GM21515 (cell line): ENCODE measurements at regions not wholly inside any gene's neighbourhood (a gene's known extent, or its start where the extent isn't known, plus 50 kb on each side); places are given as distances from the start of the nearest gene placed in this dataset.
"Not testable (repeated sequence)": the region's sequence is repeated elsewhere in the genome, so short reads cannot be mapped to it uniquely, and the experiment has no call there.

ENCODE experiments used
- ATAC-seq: cut with Tn5 transposase; IDR thresholded peaks from one replicate; pipeline ENCODE4 v1.9.1; 2021; ENCODE audit not compliant: unreplicated experiment

DNA sequence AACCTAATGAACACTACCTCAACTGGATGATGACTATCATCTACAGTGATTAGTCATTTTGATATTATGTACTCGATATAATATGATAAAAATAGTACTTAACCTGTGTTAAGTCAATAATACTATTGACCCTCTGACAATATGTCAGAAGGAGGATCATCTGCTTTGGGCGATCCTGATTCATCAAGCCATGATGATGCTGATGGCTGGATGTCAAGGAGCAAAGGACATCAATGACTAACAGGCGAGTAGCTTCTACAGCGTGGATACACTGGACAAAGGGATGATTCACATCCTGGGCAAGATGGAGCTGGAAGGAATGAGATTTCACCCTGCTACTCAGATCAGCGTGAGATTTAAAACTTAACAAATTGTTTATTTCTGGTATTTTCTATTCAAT lies 94.4 kb upstream of the SKAP2 start:
- ATAC-seq: no peak

DNA sequence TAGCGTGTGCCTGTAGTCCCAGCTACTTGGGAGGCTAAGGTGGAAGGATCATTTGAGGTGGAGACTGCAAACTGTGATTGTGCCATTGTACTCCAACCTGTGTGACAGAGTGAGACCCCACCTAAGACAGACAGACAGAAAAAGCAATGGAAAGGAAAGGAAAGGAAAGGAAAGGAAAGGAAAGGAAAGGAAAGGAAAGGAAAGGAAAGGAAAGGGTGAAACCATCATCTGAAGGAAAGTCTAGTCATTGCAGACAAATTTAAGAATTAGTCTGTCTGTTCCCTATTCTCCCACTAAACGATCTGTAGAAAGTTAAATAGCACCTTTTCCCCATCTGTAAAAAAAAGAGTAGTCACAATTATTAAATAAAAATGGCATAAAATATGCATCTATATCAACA lies 91.1 kb upstream of the SKAP2 start:
- ATAC-seq: no peak

DNA sequence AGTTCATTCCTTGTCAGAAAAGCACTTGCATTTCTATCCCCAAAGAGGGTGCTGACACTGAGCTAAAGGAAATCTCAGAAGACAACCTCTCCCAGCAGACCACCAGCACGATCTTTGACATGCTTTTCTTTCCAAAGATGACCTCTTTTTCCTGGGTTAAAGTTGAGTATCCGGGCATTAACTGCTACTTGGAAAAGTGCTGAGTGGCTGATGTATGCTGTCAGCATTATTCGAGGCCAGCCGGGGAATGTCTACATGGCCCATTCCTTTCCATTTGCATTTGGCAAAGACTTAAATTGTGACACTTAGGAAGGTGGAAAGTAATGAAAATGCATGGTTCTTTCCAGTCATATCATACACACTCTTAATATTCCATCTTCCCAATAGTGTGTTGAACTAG lies 90.6 kb upstream of the SKAP2 start:
- ATAC-seq: no peak

DNA sequence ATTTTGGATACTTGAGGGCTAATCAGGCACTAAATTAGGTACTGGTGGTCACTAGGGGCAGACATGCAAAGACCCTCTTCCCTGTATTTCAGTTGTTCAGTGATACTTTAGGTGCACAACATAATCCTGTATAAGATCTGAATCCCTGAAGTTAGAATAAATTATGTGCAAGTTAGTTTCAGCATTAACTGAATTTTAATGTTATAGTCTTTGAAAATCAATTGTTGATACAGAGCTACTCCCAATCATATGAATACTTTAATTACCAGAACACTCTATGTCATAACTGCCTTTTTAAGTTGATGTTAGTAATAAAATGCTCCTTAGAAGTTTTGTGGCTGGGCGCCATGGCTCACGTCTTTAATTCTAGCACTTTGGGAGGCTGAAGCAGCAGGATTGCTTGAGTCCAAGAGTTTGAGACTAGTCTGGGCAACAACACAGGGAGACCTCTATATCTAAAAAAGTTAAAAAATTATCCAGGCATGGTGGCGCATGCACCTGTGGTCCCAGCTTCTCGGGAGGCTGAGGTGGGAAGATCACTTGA lies 87.1 kb upstream of the SKAP2 start:
- no peak for ATAC-seq

DNA sequence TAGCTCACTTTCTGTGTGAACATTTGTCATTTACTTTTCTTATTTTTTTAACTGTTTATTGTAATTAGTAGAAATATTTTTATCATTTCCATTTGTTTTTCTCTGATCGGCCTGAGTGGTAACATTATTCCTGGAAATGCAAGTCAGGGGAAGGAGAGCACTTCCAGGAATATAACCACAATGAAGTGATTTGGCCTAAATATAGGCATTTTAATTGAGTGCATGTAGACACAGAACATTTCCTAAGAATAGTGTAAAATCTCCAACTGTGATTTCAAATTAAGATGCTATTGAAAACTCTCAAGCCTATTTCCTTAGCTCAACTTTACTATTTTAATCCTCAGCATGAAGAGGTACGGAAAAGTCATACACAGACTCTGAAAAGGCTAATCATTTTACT lies 86.5 kb upstream of the SKAP2 start:
- ATAC-seq: no peak

DNA sequence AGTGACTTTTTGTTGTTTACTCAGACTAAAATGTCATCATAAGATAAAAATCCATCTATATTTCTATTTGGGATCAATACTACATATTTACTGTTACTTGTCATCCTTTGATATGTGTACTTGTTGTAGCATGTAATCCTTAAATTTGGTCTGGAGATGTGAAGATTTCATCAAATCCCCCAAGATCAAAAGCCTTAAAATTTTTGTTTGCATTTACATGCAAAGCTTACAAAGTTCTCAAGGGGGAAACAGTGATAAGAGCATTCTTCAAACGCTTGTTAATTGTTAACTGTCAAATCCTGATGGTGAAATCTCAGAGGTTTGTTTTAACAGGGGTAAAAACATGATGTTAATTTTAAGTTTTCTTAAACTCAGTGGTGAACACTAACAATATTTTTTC lies 84.9 kb upstream of the SKAP2 start:
- no peak for ATAC-seq

DNA sequence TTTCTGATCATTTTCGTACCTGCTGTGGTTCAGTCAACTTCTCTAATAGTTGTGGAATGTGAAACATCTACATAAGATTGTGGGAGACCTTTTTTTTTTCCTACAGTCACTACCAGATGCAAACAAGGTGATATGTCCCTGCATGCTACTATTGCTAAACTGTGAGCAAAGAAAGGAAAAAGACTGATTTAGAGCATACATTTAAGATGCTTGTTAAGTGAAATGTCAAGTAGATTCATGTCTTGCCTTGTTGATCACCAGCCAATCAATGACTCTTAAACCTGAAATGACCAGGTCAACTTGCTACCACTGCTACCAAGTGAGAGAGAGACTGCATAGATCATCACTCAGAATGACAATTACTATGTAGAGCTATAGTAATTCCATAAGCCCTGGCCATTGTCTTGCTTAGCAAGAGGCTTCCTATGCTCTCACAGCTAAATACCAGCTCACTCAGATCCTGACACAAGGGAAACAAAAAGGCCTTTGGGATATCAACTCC lies 84.3 kb upstream of the SKAP2 start:
- ATAC-seq: no peak

DNA sequence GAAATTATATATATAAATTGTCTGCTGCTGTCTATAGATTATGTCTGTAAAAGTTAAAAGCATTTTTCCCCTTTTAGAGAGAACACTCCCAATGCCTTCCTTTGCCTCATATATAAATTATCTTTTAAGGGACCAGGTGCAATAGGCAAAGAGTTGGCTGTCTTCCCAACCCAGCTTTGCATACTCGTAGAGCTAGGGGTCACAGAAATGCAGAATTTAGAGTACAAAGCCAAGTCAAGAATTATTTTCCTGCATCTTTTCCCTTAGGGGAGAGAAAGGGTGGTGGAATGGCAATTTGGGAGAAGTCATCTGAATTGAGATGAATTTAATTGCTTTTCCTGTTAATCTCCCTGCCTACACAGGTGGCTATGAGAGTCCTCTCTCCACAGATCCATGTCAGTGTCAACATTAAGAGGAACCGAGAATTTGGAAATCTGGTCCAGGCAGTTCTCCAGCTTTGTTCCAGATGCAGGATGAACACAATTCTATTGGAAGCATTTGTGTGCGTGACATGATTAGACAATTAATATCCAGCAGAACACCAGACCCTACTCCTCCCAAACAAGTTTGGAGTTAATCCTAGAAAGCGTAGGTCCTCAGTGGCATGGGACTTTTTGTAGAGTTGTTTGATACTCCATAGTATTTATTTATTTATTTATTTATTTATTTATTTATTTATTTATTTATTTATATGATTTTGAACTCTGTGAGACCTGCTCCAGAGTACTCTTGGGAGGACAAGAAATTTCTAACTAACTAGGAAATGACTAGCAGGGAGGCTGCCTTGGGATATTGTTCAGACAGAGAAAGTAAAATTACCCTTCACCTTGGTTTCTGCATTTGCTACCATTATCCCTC lies 80.3 kb upstream of the SKAP2 start:
- ATAC-seq: no peak

DNA sequence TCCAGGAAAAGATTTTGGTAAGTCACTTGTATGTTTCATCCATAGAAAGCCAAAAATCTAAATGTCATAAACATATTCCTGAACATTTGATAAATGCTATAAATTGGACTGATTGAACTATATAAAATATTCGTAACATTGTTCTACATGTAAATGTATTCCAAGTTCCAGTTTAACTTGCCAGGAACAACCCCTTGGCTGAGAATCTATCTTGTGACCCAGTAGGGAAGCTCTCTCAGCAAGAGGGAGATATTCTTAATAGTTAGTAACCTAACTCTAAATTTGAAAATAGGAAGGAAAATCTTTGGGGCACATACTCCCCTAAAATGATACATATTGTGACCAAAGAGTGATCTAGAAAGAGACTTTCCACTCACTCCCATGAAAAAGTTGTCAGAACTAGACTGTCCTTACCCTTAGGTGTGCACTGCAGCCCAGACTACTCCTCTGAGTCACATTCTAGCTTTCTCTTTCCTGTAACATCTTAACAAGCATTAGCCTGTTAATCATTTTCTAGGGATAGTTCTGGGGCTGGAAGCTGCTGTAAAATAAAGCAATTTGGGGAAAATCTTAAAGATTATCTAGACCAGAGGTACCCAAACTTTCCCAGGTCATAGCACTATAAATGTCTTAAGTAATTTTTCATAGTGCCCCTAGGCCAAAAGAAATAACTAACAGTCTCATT lies 73.7 kb upstream of the SKAP2 start:
- no peak for ATAC-seq

DNA sequence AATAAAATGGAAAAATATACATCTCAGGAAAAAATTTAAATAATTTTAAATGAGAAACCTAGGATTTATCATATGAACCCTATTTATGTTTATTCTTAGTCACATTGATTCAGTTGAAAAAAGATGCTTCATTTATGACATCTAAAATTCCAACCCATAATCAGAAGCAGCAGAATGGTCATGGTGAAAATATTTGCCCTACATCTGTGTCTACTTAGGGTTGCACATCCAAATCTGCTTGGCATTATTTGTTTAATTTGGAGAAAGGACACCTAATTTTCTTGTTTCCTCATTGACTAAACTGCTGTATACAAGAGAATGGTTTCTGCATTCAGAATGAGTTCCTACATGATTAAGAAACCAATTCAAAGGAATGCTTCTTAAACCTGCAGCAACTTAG lies 72.9 kb upstream of the SKAP2 start:
- no peak for ATAC-seq

DNA sequence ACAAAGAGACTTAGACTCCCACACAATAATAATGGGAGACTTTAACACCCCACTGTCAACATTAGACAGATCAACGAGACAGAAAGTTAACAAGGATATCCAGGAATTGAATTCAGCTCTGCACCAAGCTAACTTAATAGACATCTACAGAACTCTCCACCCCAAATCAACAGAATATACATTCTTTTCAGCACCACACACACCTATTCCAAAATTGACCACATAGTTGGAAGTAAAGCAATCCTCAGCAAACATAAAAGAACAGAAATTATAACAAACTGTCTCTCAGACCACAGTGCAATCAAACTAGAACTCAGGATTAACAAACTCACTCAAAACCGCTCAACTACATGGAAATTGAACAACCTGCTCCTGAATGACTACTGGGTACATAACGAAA lies 68.2 kb upstream of the SKAP2 start:
- ATAC-seq: not testable (repeated sequence)

DNA sequence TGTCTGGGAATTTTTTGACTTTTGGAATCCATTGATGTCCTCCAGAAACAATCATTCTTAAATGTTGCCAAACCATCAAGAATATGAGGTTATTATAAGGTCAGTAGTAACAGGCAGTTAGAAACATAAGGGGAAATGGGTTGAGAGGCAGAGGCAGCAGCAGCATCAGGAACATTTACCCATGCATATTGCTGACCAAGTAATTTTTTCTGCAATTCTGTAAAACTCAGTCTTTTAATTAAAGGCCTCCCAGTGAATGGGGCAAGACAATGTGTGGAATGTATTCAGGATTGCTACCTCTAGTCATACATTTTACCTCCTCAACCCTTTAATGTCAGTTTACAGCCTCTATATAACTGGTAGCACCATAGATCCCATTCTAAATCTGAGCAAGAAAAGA lies 66.5 kb upstream of the SKAP2 start:
- ATAC-seq: no peak

DNA sequence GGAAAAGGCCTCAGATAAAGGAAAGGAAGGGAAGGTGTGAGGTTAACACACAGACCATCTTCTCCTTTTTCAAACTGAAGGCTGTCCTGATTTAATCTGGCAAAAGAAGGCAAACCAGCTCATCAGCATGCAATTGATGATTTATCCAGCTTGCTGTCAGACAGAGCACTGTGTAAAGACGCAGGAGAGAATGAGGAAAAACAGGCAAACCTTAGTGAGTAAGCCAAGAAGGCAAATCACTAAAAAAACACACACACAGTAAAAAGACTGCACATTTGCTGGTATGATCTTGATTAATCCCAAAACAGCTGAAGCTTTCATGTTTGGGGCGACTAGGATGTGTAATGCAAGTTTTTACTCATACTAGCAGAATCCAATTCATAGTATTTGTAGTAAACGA lies 65.8 kb upstream of the SKAP2 start:
- ATAC-seq: no peak

DNA sequence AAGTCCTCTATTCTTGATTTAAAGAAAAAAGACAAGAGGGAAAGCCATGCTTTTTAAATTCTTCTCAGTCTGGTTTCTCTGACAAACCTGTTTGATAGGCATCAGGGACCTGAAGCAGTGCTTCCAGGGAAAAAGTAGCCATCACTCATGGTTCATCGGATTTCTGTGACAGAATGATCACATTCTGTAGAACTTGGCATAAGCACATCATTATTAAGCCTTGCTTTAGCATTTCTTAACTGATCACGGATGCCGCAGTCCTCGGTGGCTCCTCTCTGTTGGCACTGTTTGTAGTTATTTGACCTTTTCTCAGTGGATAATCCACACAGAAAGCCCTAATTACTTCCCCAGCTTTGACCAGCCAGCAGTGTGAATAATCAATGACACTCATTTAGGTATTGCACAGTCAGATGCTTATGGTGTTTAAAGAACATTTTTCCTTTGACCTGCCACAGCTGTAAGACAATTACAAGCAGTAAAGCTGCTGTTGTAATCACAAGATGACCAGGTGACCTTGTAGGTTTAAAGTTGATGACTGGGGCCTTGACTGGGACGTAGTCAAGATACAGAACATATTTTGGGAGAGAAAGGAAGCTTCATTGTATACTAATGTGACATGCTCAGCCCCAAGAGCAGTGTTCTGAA lies 64.4 kb upstream of the SKAP2 start:
- no peak for ATAC-seq

DNA sequence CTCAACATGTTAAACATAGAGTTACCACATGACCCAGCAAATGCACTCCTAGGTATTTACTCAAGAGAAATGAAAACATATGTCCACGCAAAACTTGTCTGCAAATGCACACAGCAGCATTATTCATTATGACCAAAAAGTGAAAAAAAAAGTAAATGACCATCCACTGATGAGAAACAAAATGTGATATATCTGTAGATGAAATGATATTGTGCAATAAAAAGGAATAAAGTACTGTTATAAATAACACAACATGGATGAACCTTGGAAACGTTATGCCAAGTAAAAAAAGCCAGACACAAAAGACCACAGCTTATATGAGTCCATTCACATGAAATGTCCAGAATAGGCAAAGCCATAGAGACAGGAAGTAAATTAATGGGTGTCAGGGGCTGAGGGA lies 61.4 kb upstream of the SKAP2 start:
- ATAC-seq: no peak

DNA sequence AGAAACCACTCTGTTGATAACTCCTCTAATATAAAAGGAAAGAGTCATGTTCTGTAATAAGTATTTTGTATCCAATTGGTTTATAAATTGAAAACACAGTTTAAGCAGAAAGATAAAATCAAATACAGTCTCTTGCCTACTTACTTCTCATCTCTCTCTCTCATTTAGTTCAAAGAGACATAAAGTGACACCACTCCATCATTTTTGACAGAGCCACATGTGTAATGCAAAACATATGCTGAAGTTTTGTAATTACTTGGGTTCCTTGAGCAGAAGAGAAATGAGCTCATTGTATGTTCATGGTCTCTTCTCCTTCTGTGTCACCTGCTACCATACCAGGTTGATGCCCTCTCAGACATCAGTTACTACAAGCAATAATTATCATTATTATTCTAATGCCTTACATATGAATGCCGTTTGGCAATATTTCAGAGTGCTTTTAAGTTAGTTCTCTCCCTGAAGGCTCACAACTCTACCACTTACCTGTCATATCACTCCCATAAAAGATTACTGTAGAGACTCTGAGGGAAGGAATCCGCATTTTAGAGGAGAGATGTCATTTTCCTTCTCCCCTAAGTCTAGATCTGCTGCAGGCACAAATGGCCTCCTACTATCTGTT lies 59.9 kb upstream of the SKAP2 start:
- no peak for ATAC-seq

DNA sequence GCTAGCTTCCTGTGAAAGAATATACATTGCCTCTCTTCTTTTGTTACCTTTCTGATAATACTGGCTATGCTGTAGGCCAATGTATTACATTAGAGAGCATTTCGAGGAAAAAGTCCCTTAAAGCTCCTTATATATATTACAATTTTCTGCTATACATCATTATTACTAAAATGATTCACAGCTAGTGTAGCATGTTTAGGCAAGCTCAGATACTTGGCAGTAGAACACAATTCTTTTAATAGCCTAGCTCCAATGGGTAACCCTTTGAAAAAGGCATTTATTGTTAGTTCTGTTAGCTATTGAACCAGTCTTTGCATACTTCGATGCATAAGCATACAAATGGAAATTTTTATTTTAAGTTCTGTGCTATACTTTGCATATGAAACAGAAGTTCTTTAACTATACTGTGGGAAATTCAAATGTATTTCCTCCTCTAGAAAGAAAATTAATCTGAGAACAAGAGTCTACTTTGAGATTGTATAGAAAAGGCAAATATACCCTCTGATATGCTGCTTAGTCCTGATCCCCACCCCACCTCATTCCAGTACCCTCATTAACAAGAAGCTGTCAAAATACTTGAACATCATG lies 55.6 kb upstream of the SKAP2 start:
- no peak for ATAC-seq

DNA sequence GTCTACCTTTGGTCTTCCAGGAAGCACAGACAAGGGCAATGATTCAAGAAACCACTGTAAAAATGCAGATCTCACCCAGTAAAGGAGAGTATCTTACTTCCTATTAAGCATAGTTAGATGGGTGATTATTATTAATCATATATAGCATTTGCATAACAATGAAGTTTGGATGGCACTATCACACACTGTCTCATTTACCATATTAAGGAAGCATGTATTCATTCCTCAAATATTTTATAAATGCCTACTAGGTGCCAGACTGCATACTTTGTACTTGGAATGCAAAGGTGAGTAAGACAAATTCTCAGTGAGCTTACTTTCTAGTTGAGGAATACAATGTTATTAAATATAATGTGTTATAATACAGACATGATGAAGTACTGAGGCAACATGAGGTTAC lies 53.9 kb upstream of the SKAP2 start:
- ATAC-seq: no peak

DNA sequence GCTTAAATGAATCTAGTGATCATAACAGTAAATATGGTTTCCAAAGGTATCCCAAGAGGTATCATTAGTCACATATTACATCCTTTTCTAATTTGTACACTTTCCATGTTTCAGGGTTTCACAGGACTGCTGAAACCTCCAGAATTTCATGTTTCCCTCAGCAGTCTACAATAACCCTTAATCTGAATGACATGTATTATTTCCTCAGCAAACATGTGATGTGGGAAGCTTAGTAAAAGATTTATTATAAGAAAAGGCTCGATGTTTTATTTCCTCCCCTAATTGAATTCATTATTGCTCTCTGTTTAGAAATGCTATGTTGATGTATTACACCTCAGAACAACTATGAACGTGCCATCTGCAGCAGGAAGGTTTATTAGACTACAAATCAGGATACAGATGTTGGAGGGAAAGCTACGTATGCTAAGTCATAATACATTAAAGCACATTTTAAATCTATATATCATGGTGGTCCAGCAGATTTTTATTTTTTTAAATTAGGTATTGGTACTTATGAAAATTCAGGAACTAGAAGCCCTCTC lies 52.5 kb upstream of the SKAP2 start:
- ATAC-seq: no peak

DNA sequence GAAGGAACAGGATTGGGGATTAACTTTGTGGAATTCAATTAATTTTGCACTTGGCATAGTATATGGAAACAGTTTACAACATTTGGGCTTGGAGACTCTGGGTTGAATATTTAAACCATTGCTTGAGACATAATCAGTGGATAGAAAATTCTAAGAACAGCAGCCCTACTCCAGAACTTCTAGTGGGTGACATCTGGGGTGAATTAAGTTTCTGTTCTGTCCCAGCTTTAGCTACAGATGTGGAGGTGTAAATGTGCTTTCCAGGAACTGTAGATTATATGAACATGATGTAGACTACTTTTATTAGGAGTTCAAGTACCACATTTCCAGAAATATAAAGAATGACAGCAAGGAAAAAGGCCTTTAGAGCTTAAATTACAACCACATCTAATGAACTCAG lies 51.9 kb upstream of the SKAP2 start:
- ATAC-seq: no peak
